IPS-20b (cell line): ENCODE measurements at regions not wholly inside any gene's neighbourhood (a gene's known extent, or its start where the extent isn't known, plus 50 kb on each side); places are given as distances from the start of the nearest gene placed in this dataset.

Experiments used
- H3K27ac ChIP-seq: one replicate; pipeline ENCODE4 v1.5.1; 2013; ENCODE audit warnings: low read length
- H3K27me3 ChIP-seq: 2 replicates; pipeline ENCODE4 v1.6.1; 2013; ENCODE audit warnings: mild to moderate bottlenecking, low read length, inconsistent platforms; ENCODE audit not compliant: insufficient read depth
- H3K36me3 ChIP-seq: 2 replicates; pipeline ENCODE4 v1.6.1; 2013; ENCODE audit warnings: low read depth, mild to moderate bottlenecking, inconsistent platforms, low read length, moderate library complexity; ENCODE audit not compliant: insufficient read depth
- H3K4me1 ChIP-seq: 2 replicates; pipeline ENCODE4 v1.6.1; 2013; ENCODE audit warnings: mild to moderate bottlenecking, control low read depth, inconsistent platforms, low read length, moderate library complexity; ENCODE audit not compliant: insufficient read depth
- H3K4me3 ChIP-seq: 2 replicates; pipeline ENCODE4 v1.5.1; 2013; ENCODE audit warnings: mild to moderate bottlenecking, low read length, inconsistent platforms
- H3K9ac ChIP-seq: 2 replicates; pipeline ENCODE4 v1.6.1; 2013; ENCODE audit warnings: low read depth, mild to moderate bottlenecking, inconsistent platforms, low read length, moderate library complexity
- H3K9me3 ChIP-seq: 2 replicates; pipeline ENCODE4 v1.6.1; 2013; ENCODE audit warnings: mild to moderate bottlenecking, low read depth, low read length, inconsistent platforms; ENCODE audit not compliant: insufficient read depth

GRCh38 chr10:90470966-90471365 lies 386.9 kb downstream of the HTR7 start:
- Histone ChIP-seq H3K36me3 (no peaks in the 10 kb centered on the region), H3K9ac (no peak overlapping the region), H3K4me1 (peaks cover 8% of the 10 kb centered on the region; the same call in 1 of the 2 replicates), H3K27me3 (no peaks in the 10 kb centered on the region), H3K27ac (no peak overlapping the region), H3K9me3 (no peaks in the 10 kb centered on the region), H3K4me3 (no peak overlapping the region)

GRCh38 chr10:90480466-90480865 lies 377.4 kb downstream of the HTR7 start:
- Histone ChIP-seq H3K9ac (no peak overlapping the region), H3K4me1 (peaks cover 8% of the 10 kb centered on the region; the same call in 1 of the 2 replicates), H3K9me3 (no peaks in the 10 kb centered on the region), H3K27ac (no peak overlapping the region), H3K36me3 (no peaks in the 10 kb centered on the region), H3K4me3 (no peak overlapping the region), H3K27me3 (no peaks in the 10 kb centered on the region)

GRCh38 chr10:90481326-90481923 lies 376.4 kb downstream of the HTR7 start:
- H3K27ac ChIP-seq = no peak overlapping the region
- no peak overlapping the region for H3K9ac ChIP-seq
- peaks cover 8% of the 10 kb centered on the region; the same call in 1 of the 2 replicates for H3K4me1 ChIP-seq

GRCh38 chr10:90484518-90484917 lies 373.3 kb downstream of the HTR7 start:
- H3K4me3 ChIP-seq = no peak overlapping the region
- no peaks in the 10 kb centered on the region for H3K36me3 ChIP-seq
- H3K27ac ChIP-seq = no peak overlapping the region
- H3K9ac ChIP-seq = no peak overlapping the region
- H3K9me3 ChIP-seq = no peaks in the 10 kb centered on the region
- H3K27me3 ChIP-seq = no peaks in the 10 kb centered on the region
- H3K4me1 ChIP-seq = peaks cover 8% of the 10 kb centered on the region; the same call in 1 of the 2 replicates

More at GRCh38 chr10:90481326-90481923, 376.4 kb downstream of the HTR7 start:
- H3K27me3 ChIP-seq = no peaks in the 10 kb centered on the region
- H3K9me3 ChIP-seq = no peaks in the 10 kb centered on the region
- no peak overlapping the region for H3K4me3 ChIP-seq
- H3K36me3 ChIP-seq = no peaks in the 10 kb centered on the region

- no peaks in the 10 kb centered on the region for H3K36me3 ChIP-seq
- no peak overlapping the region for H3K4me3 ChIP-seq
- H3K4me1 ChIP-seq = no peaks in the 10 kb centered on the region
- no peaks in the 10 kb centered on the region for H3K27me3 ChIP-seq
- no peaks in the 10 kb centered on the region; the same call in none of the 2 replicates for H3K9me3 ChIP-seq
- no peak overlapping the region for H3K9ac ChIP-seq
- no peak overlapping the region for H3K27ac ChIP-seq
Measured at GRCh38 chr10:90494183-90494582, 363.7 kb downstream of the HTR7 start.

GRCh38 chr10:90504172-90504571 lies 353.7 kb downstream of the HTR7 start:
- no peaks in the 10 kb centered on the region for H3K36me3 ChIP-seq

GRCh38 chr10:90526721-90527120 lies 331.1 kb downstream of the HTR7 start:
- no peaks in the 10 kb centered on the region for H3K36me3 ChIP-seq
- no peaks in the 10 kb centered on the region for H3K9me3 ChIP-seq
- no peaks in the 10 kb centered on the region for H3K27me3 ChIP-seq
- no peak overlapping the region for H3K9ac ChIP-seq
- no peak overlapping the region for H3K27ac ChIP-seq
- H3K4me1 ChIP-seq = no peaks in the 10 kb centered on the region
- H3K4me3 ChIP-seq = no peak overlapping the region

More at GRCh38 chr10:90504172-90504571, 353.7 kb downstream of the HTR7 start:
- H3K9me3 ChIP-seq = no peaks in the 10 kb centered on the region
- no peak overlapping the region for H3K4me3 ChIP-seq
- no peaks in the 10 kb centered on the region for H3K27me3 ChIP-seq
- no peak overlapping the region for H3K27ac ChIP-seq
- no peaks in the 10 kb centered on the region for H3K4me1 ChIP-seq
- no peak overlapping the region for H3K9ac ChIP-seq

GRCh38 chr10:90530521-90530920 lies 327.3 kb downstream of the HTR7 start:
- Histone ChIP-seq H3K9me3 (no peaks in the 10 kb centered on the region), H3K36me3 (no peaks in the 10 kb centered on the region), H3K9ac (no peak overlapping the region), H3K27me3 (no peaks in the 10 kb centered on the region), H3K27ac (no peak overlapping the region), H3K4me1 (no peaks in the 10 kb centered on the region), H3K4me3 (no peak overlapping the region)

- H3K4me3 ChIP-seq = no peak overlapping the region
- H3K27ac ChIP-seq = no peak overlapping the region
- H3K27me3 ChIP-seq = no peaks in the 10 kb centered on the region
- H3K4me1 ChIP-seq = no peaks in the 10 kb centered on the region
- H3K36me3 ChIP-seq = no peaks in the 10 kb centered on the region
- H3K9ac ChIP-seq = no peak overlapping the region
- H3K9me3 ChIP-seq = no peaks in the 10 kb centered on the region
Measured at GRCh38 chr10:90557385-90557784, 300.5 kb downstream of the HTR7 start.

- H3K4me3 ChIP-seq = no peak overlapping the region
Measured at GRCh38 chr10:90560331-90560730, 297.5 kb downstream of the HTR7 start.

GRCh38 chr10:90561666-90562065 lies 296.2 kb downstream of the HTR7 start:
- Histone ChIP-seq H3K4me1 (no peaks in the 10 kb centered on the region), H3K9me3 (no peaks in the 10 kb centered on the region), H3K36me3 (no peaks in the 10 kb centered on the region), H3K27ac (no peak overlapping the region), H3K27me3 (no peaks in the 10 kb centered on the region), H3K4me3 (no peak overlapping the region), H3K9ac (no peak overlapping the region)

More at GRCh38 chr10:90560331-90560730, 297.5 kb downstream of the HTR7 start:
- Histone ChIP-seq H3K4me1 (no peaks in the 10 kb centered on the region), H3K27ac (no peak overlapping the region), H3K36me3 (no peaks in the 10 kb centered on the region), H3K9me3 (no peaks in the 10 kb centered on the region), H3K9ac (no peak overlapping the region), H3K27me3 (no peaks in the 10 kb centered on the region)

- no peaks in the 10 kb centered on the region for H3K9me3 ChIP-seq
- no peak overlapping the region for H3K27ac ChIP-seq
- no peaks in the 10 kb centered on the region for H3K27me3 ChIP-seq
- no peaks in the 10 kb centered on the region for H3K4me1 ChIP-seq
- no peak overlapping the region for H3K9ac ChIP-seq
- no peak overlapping the region for H3K4me3 ChIP-seq
- no peaks in the 10 kb centered on the region for H3K36me3 ChIP-seq
Measured at GRCh38 chr10:90571481-90572258, 286.2 kb downstream of the HTR7 start.
